ENCODE measurements at regions not wholly inside any gene's neighbourhood (a gene's known extent, or its start where the extent isn't known, plus 50 kb on each side); places are given as distances from the start of the nearest gene placed in this dataset.
"Not testable (repeated sequence)": the region's sequence is repeated elsewhere in the genome, so short reads cannot be mapped to it uniquely, and the experiment has no call there.

GRCh38 chr1:221992427-221992826, 250.5 kb upstream of the DUSP10 start:
- no peak for DNase-seq

- no peak for DNase-seq
These were observed 249.3 kb upstream of the DUSP10 start for GRCh38 chr1:221991221-221991620.

GRCh38 chr1:221989741-221990140, 247.9 kb upstream of the DUSP10 start:
- DNase-seq = no peak

GRCh38 chr1:221988829-221989228, 246.9 kb upstream of the DUSP10 start:
- DNase-seq = no peak

- DNase-seq = no peak
These were observed 246.1 kb upstream of the DUSP10 start for GRCh38 chr1:221987860-221988520.

- no peak for DNase-seq
These were observed 241.6 kb upstream of the DUSP10 start for GRCh38 chr1:221983444-221983843.

- no peak for DNase-seq
These were observed 239.6 kb upstream of the DUSP10 start for GRCh38 chr1:221981461-221981860.

GRCh38 chr1:221979444-221980032, 237.6 kb upstream of the DUSP10 start:
- no peak for DNase-seq

GRCh38 chr1:221978631-221979334, 236.9 kb upstream of the DUSP10 start:
- DNase-seq = not testable (repeated sequence)

GRCh38 chr1:221973787-221974186, 231.9 kb upstream of the DUSP10 start:
- not testable (repeated sequence) for DNase-seq

GRCh38 chr1:221972276-221973235, 230.7 kb upstream of the DUSP10 start:
- no peak for DNase-seq

- not testable (repeated sequence) for DNase-seq
These were observed 229.1 kb upstream of the DUSP10 start for GRCh38 chr1:221971035-221971434.

GRCh38 chr1:221969298-221969858, 227.5 kb upstream of the DUSP10 start:
- not testable (repeated sequence) for DNase-seq

GRCh38 chr1:221967538-221967937, 225.6 kb upstream of the DUSP10 start:
- DNase-seq = not testable (repeated sequence)

- not testable (repeated sequence) for DNase-seq
These were observed 225.0 kb upstream of the DUSP10 start for GRCh38 chr1:221966888-221967287.

- not testable (repeated sequence) for DNase-seq
These were observed 224.0 kb upstream of the DUSP10 start for GRCh38 chr1:221965891-221966290.

GRCh38 chr1:221965252-221965651, 223.4 kb upstream of the DUSP10 start:
- no peak for DNase-seq

GRCh38 chr1:221963742-221964141, 221.9 kb upstream of the DUSP10 start:
- no peak for DNase-seq

- DNase-seq = no peak
These were observed 220.5 kb upstream of the DUSP10 start for GRCh38 chr1:221962385-221962784.

- DNase-seq = no peak
These were observed 219.8 kb upstream of the DUSP10 start for GRCh38 chr1:221961532-221962292.

- DNase-seq = not testable (repeated sequence)
These were observed 216.3 kb upstream of the DUSP10 start for GRCh38 chr1:221958161-221958562.

GRCh38 chr1:221957350-221957749, 215.5 kb upstream of the DUSP10 start:
- not testable (repeated sequence) for DNase-seq

Data from effector CD8-positive, alpha-beta T cell (primary cell).